GM19397 (cell line): ENCODE measurements at regions not wholly inside any gene's neighbourhood (a gene's known extent, or its start where the extent isn't known, plus 50 kb on each side); places are given as distances from the start of the nearest gene placed in this dataset.
"Not testable (repeated sequence)": the region's sequence is repeated elsewhere in the genome, so short reads cannot be mapped to it uniquely, and the experiment has no call there.

ENCODE experiments used
- ATAC-seq: cut with Tn5 transposase; IDR thresholded peaks from one replicate; pipeline ENCODE4 v1.9.1; 2021; ENCODE audit warnings: mild to moderate bottlenecking, moderate library complexity; ENCODE audit not compliant: unreplicated experiment

DNA sequence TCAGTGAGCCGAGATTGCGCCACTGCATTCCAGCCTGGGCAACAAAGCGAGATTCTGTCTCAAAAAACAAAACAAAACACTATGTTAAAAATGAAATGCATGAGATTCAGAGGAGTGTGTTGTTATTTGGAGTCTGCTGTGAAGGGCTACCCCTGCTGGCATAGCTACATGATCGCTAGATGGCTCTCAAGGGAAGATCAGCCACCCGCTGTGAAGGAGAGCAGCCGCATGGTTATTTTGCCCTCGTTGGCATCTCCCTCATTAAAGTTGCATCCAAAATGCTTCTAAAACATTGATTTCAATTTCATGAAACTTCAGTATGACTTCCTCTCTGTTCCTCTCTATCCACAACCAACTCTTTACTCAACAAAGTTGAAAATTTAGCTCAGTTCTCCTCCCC is 54.8 kb upstream of the NDUFV2 start:
- ATAC-seq, result no peak

DNA sequence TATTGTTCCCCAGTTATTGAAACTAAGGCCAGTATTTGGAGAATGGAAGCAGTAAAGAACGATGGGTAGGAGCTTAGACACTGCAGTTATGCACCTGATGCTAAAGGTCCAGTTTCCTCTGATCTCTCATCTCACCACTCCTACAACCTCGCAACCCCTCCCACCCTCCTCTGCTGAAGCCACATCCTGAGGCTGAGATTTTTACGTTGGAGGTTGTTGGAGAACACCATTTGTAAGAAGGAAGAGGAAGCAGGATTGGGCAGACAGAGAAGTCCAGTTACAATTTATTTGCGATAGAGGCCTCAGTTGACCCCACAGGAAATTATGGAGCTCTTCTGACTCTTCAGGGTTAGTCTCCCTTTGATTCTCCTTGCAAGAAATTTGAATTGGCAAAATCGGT is 54.3 kb upstream of the NDUFV2 start:
- no peak for ATAC-seq

DNA sequence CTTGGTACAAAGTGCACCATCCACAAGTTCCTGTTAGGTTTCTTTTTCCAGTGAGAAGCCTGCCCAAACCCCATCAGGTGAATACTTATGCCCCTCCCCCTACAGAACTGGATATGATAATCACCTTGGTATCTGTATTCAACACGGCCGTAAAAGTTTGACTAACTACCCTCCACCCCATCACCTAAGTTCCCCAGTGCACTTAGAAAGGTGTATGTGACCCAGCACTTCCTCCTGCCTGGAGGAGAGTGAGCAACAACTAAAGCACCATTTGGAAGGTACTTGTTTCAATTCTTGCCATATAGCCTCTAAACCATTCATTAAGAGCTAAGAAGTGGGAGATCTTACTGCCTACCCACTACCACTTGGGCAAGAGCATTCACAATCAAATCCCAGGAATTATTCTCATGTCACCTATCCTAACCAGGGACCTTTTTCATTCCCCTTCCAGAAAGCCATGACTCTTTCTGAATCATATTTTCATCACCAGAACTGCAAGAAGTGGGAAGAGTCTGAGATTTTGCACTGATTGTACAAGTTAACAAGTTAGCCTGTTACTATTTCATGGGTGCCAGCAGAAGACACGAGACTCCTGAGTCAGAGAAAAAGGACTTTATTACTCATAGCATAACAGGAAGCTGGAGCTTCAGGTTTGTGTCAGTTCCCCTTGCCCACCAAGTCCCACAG is 53.5 kb upstream of the NDUFV2 start:
- ATAC-seq, result no peak

DNA sequence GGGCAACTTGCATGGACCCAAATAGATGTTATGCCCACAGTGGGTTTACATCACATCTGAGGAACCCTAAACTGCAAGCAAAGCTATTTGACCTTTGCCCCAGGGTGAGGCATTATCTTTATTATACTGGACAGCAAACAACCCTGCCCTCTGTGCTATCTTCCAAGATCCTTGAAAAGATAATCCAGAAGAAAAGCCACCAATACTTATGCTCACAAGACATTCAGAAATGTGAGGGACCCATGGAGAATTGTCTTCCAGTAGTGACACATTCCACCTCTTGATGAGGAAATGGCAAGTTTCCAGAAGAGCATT is 53.0 kb upstream of the NDUFV2 start:
- no peak for ATAC-seq

- not testable (repeated sequence) for ATAC-seq
These were observed 51.7 kb upstream of the NDUFV2 start for GRCh38 chr18:9050628-9051284.
